A549 (cell line): ENCODE measurements at regions not wholly inside any gene's neighbourhood (a gene's known extent, or its start where the extent isn't known, plus 50 kb on each side); places are given as distances from the start of the nearest gene placed in this dataset.
"Not testable (repeated sequence)": the region's sequence is repeated elsewhere in the genome, so short reads cannot be mapped to it uniquely, and the experiment has no call there.

Experiments
- ATAC-seq, 2 experiments: fragments of 200-7000 bp in 1 of 2; fragments of >200 bp in 1 of 2; cut with Nextera tagmentation in 1 of 2; cut with Tn5 transposase in 1 of 2; 3 replicates each; pipeline versions ENCODE4 v1.8.0 to v1.9.1; 2018 to 2020; ENCODE audit warnings: mild to moderate bottlenecking in 1 of 2, moderate library complexity in 1 of 2
- CTCF ChIA-PET: fragments of 300-600 bp; sonication (Branson Sonifier 250); formaldehyde crosslinking; extraction: SDS; loops from one replicate; lab custom pipeline; 2021; ENCODE audit warnings: antibody characterized with exemption, inconsistent platforms; lab: Yijun Ruan, JAX
- POLR2A ChIA-PET: fragments of 350-600 bp; formaldehyde crosslinking; extraction: SDS; loops from one replicate; lab custom pipeline; 2021; ENCODE audit warnings: antibody characterized with exemption, inconsistent platforms; lab: Yijun Ruan, JAX
- DNase-seq, 2 experiments: peaks; one replicate each; pipeline versions ENCODE4 v3.0.0 to v3.0.0-alpha.2; 2011 to 2016; ENCODE audit warnings: low read depth in 1 of 2, low spot score in 1 of 2
- FAIRE-seq: peaks from 2 replicates; lab custom pipeline; 2011; peaks lifted over from hg19 to GRCh38; lab: Jason Lieb, UNC
- H3K27ac ChIP-seq, 2 experiments: fragments of >200 bp; sonication (Bioruptor Twin); formaldehyde crosslinking; 3 replicates each; pipeline ENCODE4 v1.5.1; 2016 to 2017
- H3K4me1 ChIP-seq: fragments of >200 bp; sonication (Bioruptor Twin); formaldehyde crosslinking; 3 replicates; pipeline ENCODE4 v1.6.1; 2016
- H3K4me2 ChIP-seq: fragments of >200 bp; sonication (Bioruptor Twin); formaldehyde crosslinking; 3 replicates; pipeline ENCODE4 v1.6.1; 2016
- H3K4me3 ChIP-seq: fragments of >200 bp; sonication (Bioruptor Twin); formaldehyde crosslinking; 3 replicates; pipeline ENCODE4 v1.5.1; 2016
- H3K9me3 ChIP-seq: fragments of >200 bp; sonication (Bioruptor Twin); formaldehyde crosslinking; 3 replicates; pipeline ENCODE4 v1.6.1; 2016
- CEBPB ChIP-seq, 2 experiments: fragments of >200 bp in 1 of 2; sonication (Bioruptor Twin) in 1 of 2; formaldehyde crosslinking in 1 of 2; IDR thresholded peaks; 2 replicates each; pipeline ENCODE4 v1.6.1; 2012 to 2016
- JUN ChIP-seq, 2 experiments: fragments of >200 bp; sonication (Bioruptor Twin); formaldehyde crosslinking; IDR thresholded peaks; 2 replicates in 1 of 2; 3 replicates in 1 of 2; pipeline ENCODE4 v1.6.1; 2016 to 2017
- PHF8 ChIP-seq: fragments of 200-600 bp; sonication (generic); IDR thresholded peaks from 2 replicates; pipeline ENCODE4 v1.6.1; 2016; ENCODE audit warnings: low read depth, mild to moderate bottlenecking, antibody characterized with exemption, moderate library complexity, borderline replicate concordance
- POLR2A ChIP-seq: IDR thresholded peaks from 2 replicates; pipeline ENCODE4 v1.6.1; 2012; ENCODE audit warnings: mild to moderate bottlenecking, low read length
- SMC3 ChIP-seq: fragments of >200 bp; sonication (Bioruptor Twin); formaldehyde crosslinking; IDR thresholded peaks from 3 replicates; pipeline ENCODE4 v1.6.1; 2018; ENCODE audit warnings: inconsistent platforms
- WGBS: methylation state at CpG from one replicate; pipeline ENCODE4 v1.1.6; 2017; ENCODE audit errors: missing lambda C conversion rate; 5-methylcytosine and 5-hydroxymethylcytosine counted together

DNA sequence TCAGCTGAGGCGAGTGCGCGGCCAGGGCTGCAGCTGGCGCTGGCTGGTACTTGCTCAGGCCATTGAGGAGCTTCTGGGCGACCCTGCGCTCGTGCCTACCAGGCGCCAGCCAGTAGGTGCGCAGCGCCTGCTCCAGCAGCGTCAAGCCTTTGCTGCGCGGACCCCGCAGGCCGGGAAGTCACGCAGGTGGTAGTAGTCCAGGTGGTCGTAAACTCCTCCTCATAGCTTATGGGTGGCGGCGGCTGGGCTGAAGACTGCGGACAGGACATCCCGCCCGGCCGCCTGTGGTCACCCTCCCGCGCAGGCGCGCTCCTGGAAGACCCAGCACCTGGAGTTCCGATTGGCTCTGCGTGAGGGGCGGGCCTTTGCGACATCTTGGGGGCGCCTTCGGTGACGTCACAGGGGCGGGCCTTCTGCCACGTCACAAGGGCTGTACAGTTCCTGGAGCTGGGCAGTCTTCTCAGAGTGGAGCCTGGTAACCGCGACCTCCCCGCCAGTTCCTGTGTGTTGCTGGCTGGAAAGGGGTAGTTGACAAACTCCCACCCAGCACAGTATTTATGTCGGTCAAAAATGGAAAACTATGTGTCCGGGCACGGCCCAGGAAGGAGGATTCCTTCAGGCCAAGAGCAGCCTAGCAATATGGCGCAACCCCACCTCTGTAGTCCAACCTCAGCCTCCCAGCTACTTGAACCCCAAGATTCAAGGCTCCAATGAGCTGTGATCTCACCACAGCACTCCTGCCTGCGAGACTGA, 102.2 kb upstream of the VKORC1L1 start:
- peak; percentile 99 for ATAC-seq

DNA sequence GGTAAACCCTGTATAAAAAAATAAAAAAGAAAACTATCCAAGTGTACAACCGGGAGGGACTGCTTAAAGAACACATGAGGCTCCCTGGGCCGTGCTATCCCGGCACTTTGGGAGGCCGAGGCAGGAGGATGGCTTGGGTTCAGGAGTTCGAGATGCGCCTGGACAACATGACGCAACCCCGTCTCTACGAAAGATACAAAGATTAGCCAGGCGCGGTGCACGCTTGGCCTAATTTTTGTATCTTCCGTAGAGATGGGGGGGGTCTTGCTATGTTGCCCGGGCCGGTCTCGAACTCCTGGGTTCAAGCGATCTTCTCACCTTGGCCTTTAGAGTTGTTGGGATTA, 101.7 kb upstream of the VKORC1L1 start:
- POLR2A ChIA-PET, FAIRE-seq, H3K4me1 ChIP-seq, CTCF ChIA-PET, H3K9me3 ChIP-seq, DNase-seq: not testable (repeated sequence)
- ATAC-seq, result peak; percentile 2 to 12; a peak in 1 of 6 replicates
- H3K4me2 ChIP-seq, result peak overlapping the region; percentile 73
- WGBS, result 86% methylated on average over 17 of the region's 17 CpGs
- H3K27ac ChIP-seq, result peak overlapping the region; percentile 71 to 85
- H3K4me3 ChIP-seq, result peak overlapping the region; percentile 73

More for the DNA sequence above, 102.2 kb upstream of the VKORC1L1 start:
- POLR2A ChIA-PET, result interaction anchor here (0.8 kb wide), 2 partner anchors 19 to 20 kb away, joined by 3 to 5 read pairs; no protein-coding TSS in a partner anchor
- CTCF ChIA-PET, result interaction anchor here (0.6 kb wide), 1 partner anchor 619 kb away, joined by 5 read pairs; no protein-coding TSS in a partner anchor
- H3K9me3 ChIP-seq, H3K4me1 ChIP-seq: not testable (repeated sequence)
- peak; percentile 34 to 96 for DNase-seq
- 8% methylated on average over 20 of the region's 44 CpGs for whole genome bisulfite sequencing
- Histone ChIP-seq H3K4me2 (peak overlapping the region; percentile 73), H3K27ac (peak overlapping the region; percentile 73 to 85), H3K4me3 (peak overlapping the region; percentile 73)
- TF ChIP-seq CEBPB (IDR thresholded peaks at IDR 0.05), result peak; percentile 11 to 58; a peak in 2 of 4 replicates
- TF ChIP-seq SMC3, result 0 out of 3 replicates have a peak, but pooled peaks have one; percentile 5
- TF ChIP-seq JUN (IDR thresholded peaks at IDR 0.05), result peak; percentile 60 to 72; a peak in 4 of 5 replicates
- TF ChIP-seq POLR2A, result peak; percentile 63
- TF ChIP-seq PHF8, result peak; percentile 43; the same call in 1 of the 2 replicates
- TF ChIP-seq, all 56 proteins: peak for 5; not testable (repeated sequence) for 51
- FAIRE-seq, result not testable (repeated sequence)

DNA sequence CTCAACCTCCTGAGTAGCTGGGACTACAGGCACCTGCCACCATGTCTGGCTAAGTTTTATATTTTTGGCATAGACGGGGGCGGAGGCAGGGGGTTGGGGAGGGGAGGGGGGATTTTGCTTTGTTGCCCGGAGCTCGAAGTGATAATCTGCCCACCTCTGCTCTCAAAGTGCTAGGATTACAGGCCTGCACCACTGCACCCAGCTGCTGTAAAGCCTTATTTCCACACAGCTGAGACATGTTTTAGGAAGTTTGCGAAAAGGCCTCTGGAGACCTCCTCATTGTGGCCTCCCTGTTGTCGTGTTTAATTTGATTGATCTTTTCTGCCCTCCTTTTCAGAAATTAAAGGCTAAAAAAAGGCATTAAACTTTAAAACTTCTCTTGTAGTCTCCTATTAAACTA, 96.2 kb upstream of the VKORC1L1 start:
- CTCF ChIA-PET, H3K27ac ChIP-seq, H3K4me3 ChIP-seq, DNase-seq, H3K4me2 ChIP-seq, POLR2A ChIA-PET, H3K9me3 ChIP-seq, ATAC-seq, FAIRE-seq, H3K4me1 ChIP-seq: not testable (repeated sequence)
- 79% methylated on average over 3 of the region's 6 CpGs for WGBS

DNA sequence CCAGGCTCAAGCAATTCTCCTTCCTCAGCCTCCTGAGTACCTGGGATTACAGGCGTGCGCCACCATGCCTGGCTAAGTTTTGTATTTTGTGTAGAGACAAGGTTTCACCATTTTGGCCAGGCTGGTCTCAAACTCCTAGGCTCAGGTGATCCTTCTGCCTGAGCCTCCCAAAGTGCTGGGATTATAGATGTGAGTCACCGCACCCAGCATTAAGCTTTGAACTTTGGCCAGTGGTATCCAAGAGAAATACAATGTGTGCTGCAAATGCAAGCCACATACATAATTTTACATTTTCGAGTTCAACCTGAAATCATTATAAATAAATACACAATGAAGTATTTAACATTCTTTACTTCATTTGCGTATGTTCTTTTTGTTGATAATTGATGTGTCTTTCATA, 82.9 kb upstream of the VKORC1L1 start:
- DNase-seq, H3K4me3 ChIP-seq, FAIRE-seq, ATAC-seq, POLR2A ChIA-PET, H3K9me3 ChIP-seq, CTCF ChIA-PET, H3K4me1 ChIP-seq, H3K27ac ChIP-seq, H3K4me2 ChIP-seq: not testable (repeated sequence)
- WGBS, result 78% methylated on average over 5 of the region's 5 CpGs

DNA sequence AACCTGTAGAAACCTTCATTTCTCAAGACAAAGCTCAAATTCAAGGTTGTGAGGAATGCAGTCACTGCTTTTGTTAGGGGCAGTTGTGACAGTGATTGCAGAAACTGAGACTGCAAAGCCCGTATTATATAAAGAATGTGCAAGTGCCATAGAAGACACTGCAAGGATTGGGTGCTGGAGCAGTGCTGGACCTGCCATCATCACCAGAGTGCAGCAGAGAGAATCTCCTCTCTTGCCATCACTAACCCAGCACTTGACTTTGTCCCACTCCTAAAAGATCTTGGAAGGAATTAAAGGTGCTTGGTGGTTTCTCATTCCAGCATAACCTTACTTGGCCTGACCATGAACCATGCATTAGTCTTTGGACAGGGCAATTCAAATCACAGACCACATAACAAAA, 81.1 kb upstream of the VKORC1L1 start:
- FAIRE-seq, DNase-seq, CTCF ChIA-PET, POLR2A ChIA-PET, H3K4me3 ChIP-seq, H3K4me2 ChIP-seq, H3K4me1 ChIP-seq, H3K27ac ChIP-seq, ATAC-seq, H3K9me3 ChIP-seq: not testable (repeated sequence)
- 91% methylated on average over 1 of the region's 1 CpG for WGBS

DNA sequence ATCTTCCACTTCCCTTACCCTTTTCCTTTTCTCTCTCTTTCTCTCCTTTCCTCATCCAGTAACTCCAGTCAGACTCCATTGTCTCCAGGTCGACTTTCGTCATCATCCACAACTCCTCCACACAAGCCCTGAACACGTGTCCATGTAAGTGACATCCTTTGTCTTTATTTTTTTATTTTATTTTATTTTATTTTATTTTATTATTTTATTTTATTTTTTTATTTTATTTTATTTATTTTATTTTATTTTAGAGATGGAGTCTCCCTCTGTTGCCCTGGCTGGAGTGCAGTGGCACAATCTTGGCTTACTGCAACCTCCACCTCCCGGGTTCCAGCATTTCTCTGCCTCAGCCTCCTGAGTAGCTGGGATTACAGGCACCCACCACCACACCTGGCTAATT, 80.1 kb upstream of the VKORC1L1 start:
- POLR2A ChIA-PET, DNase-seq, H3K27ac ChIP-seq, FAIRE-seq, H3K4me3 ChIP-seq, ATAC-seq, CTCF ChIA-PET, H3K9me3 ChIP-seq, H3K4me1 ChIP-seq, H3K4me2 ChIP-seq: not testable (repeated sequence)
- 90% methylated on average over 4 of the region's 4 CpGs for WGBS

DNA sequence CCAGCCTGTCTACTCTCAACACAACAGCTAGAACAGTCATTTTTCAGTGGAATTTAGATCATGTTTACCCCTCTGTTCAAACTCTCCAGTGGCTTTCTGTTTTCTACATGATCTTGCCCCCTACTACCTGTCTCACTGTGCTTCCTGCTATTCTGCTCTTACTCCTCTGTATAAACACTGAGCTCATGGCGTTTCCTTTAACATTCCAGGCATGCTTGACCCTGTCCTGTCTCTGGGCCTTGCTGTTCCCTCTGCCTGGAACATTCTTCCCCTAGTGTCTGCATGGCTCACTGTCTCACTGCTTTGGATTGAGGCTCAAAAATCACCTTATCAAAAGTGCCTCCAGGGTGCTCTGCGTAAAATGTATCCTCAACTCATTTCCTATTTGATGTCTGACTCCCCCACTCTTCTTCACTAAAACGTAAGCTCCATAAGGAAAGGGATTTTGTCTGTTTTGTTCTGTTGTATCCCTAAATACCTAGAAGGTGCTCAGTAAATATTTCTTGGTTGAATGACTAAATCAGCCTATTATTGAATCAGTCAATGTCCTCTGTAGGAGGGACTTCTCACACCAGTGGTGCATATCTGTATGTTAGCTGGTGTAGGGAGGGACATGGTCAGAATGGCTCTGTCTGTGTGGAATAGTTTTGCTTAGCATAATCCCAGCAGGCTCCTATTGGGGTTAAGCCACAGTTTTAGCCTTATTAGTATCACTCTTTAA, 78.0 kb upstream of the VKORC1L1 start:
- FAIRE-seq, H3K4me1 ChIP-seq, DNase-seq, H3K9me3 ChIP-seq, H3K27ac ChIP-seq, H3K4me2 ChIP-seq, CTCF ChIA-PET, POLR2A ChIA-PET, H3K4me3 ChIP-seq: not testable (repeated sequence)
- 55% methylated on average over 3 of the region's 3 CpGs for WGBS
- ATAC-seq, result 0 out of 6 replicates have a peak, but pooled peaks of 1 of the 2 experiments have one; percentile 40

DNA sequence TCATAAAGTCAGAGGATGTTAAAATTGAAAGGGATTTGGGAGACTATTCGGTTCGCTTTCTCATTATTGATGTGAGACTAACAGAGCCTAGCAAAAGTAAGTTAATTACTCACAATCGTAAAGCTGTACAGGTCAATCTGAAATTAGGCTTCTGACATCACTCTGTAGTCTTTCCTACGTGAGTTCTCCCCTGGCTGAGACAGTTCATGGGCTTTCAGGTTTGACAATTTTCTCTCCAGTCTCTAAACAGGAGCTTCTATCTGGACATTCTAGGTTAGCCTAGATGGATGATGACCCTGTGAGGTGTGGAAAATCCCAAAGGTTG, 77.5 kb upstream of the VKORC1L1 start:
- WGBS, result 87% methylated on average over 4 of the region's 4 CpGs
- ATAC-seq, FAIRE-seq, CTCF ChIA-PET, H3K27ac ChIP-seq, H3K4me2 ChIP-seq, DNase-seq, POLR2A ChIA-PET, H3K4me1 ChIP-seq, H3K4me3 ChIP-seq, H3K9me3 ChIP-seq: not testable (repeated sequence)
